ENCODE measurements at regions not wholly inside any gene's neighbourhood (a gene's known extent, or its start where the extent isn't known, plus 50 kb on each side); places are given as distances from the start of the nearest gene placed in this dataset.

DNA sequence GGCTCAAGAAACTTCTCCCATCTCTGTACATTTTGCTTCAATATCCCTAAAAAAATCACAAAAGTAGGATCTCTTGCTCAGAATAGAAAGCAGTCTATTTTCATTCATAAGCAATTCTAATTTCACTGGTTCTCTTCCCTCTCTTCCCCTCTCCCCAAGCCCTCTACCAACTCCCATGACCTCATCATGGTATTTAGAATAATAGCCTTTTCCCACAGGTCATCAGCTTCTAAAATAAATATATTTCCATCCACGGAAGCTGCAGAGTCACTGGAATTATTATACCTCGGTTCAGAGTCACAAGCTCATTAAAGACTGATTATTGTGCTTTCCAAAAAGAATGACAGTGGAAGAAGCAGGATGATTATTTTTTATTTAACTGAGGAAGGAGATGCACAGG, 84.2 kb upstream of the ADRA1B start:
- no peak for DNase-seq

DNA sequence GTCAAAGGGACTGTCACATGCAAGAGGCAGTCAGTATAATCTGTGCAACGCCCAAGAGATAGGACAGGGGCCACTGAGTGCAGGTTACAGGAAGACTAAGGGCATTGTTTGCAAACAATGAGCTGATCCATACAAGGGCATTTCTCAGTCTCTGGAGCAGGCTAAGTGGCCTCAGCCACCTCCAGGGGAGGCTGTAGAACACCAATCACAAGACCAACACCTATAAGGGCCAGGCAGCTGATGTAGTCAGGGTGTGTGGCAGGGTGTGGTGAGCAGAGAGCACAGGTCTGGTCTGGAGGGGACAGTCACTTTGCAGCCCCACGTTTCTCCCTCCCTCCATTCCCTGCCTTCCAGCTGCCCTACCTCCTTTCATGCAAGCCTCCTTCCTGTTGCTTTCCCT, 83.2 kb upstream of the ADRA1B start:
- DNase-seq, result no peak

- no peak for DNase-seq
Measured at GRCh38 chr5:159833846-159834245, 82.4 kb upstream of the ADRA1B start.

- no peak for DNase-seq
Measured at GRCh38 chr5:159835548-159835947, 80.7 kb upstream of the ADRA1B start.

DNA sequence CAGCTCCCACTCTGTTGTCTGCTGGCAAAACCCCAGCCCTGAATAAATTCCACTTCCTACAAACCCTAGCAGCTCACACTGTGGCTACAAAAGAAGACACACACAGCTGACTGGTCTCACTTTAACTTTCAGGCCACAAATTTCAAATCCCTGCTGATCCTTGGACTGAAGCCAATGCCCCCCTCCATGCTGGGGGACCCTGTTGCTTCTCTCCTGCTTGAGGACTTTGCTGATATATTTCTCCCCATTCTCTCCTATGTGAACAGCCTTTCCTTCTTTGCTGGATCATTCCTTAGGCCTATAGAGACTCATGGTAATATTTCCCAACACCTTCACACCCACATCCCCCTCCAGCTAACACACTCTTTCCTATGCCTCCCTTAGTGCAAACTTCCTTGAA, 79.6 kb upstream of the ADRA1B start:
- DNase-seq, result no peak

DNA sequence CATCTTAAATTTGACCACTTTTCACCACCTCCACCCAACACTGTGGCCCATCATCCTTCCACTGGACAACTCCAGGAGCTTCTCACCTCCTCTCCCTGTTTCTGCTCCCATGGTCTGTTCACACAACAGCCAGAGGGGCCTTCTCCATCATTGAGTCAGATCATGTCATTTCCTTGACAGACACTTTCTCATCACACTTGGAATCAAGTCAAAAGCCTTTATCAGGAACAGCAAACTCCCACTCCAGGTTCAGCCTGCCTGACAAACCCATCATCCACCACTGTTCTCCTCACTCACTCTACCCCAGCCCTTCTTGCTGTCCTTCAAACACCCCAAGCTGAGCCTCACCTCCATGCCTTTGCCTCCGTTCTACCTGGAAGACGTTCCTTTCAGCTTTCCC, 78.4 kb upstream of the ADRA1B start:
- no peak for DNase-seq

DNA sequence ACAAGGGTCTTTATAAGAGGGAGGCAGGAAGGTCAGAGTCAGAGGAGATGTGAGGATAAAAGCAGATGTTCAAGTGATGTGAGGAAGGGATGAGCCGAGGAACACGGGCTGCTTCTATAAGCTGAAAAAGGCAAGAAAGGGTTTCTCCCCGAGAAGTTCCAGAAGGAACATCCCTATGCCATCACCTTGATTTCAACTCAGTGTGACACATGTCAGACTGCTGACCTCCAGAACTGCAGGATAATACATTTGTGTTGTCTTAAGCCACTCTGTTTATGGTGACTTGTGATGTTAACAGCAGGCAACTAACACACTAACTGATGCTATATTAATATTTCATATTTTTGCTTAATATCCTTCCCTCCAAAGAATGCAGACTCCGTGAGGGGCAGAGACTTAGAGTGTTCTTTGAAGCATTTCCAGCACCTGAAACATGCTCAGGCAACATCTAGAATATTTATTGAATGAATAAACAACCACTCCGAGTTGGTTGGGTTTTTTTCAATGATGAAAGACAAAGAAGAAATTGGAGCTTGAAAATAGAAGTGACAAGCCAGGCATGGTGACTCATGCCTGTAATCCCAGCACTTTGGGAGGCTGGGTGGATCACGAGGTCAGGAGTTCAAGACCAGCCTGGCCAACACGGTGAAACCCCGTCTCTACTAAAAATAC, 77.6 kb upstream of the ADRA1B start:
- no peak for DNase-seq

DNA sequence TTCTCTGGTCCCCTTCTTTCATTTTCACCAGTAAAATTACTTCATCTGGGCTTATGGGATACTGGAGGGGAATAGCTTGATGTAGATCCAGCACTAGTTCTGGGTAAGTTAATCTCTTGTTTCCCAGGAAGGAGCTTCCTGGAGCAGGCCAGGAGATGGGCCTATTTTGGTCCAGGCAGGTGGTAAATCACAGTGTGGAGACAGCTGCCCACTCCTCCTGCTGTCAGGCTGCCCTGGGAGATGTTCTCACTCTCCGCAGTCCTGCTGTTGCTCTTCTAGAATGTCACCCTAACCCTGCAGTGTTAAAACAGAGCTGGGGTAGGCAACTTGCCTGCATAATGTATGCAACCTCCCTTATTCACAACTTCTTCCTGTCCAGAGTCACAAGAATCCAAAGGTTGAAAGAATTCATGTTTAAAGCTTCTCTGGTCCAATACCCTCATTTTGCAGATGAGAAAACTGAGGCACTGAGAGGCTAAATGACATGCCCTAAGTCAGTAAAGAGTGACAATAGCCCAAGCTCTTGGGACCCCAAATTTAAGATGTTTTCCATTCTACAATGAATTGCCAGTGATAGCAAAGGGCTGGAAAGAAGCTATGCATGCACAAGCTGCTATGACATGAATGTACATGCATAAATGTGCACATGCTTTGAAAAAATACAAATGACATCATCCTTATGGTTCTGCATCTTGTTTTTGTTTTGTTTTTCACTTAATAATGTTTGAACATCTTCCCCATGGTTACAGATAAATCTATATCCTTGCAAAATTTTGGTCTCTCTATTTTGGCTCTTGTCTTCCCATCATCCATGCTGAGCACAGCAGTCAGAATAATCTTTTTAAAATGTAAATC, 71.8 kb upstream of the ADRA1B start:
- no peak for DNase-seq

DNA sequence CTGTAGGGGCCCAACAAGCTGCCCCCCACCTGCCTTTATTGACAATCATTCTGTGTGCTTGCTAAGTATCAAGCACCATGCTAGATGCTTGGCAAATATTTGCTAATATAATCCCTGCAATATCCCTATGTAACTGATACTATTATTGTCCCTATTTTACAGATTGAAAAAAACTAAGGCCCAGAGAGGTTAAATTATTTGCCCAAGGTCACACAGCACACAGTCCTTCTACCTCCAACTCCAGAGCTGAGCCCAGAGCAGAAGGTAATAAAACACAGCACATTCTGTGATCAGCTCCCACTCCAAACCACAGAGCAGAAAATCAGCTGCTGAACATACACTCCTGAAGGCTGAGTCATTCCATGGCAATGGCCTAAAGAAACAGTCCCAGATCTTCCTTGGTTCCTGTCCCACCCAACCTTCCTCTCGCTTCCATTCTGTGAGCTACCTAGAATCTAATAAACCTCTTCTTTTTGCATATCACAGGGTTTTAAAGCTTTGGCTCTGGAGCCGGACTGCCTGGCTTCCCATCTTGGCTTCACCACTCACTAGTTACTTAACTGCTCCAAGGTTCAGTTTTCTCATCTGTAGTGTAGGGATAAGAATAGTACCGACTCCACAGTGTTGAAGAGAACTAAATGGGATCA, 66.7 kb upstream of the ADRA1B start:
- no peak for DNase-seq

DNA sequence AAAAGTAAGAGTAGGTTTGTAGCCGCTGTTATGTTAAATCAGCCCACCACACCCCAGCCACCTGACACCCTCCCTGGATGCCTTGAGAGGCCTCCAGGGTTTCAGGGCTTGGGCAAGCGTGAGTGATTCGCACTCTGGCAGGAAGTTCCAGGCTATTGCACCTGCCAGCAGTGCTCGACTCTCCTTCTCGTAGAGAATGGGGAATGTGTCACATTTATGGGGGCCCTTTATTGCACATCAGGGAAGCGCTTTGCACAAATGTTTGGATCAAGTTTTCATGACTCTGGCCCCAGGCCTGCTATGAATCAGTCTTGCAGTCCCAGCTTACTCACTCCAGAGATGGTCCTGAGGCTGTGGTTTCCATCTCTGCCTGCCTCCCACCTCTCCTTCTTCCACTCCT, 66.1 kb upstream of the ADRA1B start:
- DNase-seq, result no peak

DNA sequence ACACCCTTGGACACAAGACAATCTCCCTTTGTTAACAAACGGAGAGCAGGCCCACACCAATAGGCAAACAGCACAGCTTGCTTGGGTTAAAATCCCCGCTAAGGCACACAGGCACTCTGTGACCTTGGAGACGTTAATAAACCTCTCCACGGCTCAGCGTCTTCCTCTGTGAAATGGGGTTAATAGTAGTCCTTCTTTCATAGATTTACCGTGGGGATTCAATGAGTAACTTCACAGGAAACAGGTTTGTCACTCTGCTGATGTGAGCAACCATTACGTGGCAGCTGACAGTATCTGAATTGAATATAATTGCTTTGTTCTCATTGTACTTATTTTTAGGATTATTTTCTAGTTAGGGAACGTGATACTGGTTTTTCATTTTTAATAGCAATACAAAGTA, 65.2 kb upstream of the ADRA1B start:
- no peak for DNase-seq

- DNase-seq, result no peak
Measured at GRCh38 chr5:159854916-159855315, 61.4 kb upstream of the ADRA1B start.

DNA sequence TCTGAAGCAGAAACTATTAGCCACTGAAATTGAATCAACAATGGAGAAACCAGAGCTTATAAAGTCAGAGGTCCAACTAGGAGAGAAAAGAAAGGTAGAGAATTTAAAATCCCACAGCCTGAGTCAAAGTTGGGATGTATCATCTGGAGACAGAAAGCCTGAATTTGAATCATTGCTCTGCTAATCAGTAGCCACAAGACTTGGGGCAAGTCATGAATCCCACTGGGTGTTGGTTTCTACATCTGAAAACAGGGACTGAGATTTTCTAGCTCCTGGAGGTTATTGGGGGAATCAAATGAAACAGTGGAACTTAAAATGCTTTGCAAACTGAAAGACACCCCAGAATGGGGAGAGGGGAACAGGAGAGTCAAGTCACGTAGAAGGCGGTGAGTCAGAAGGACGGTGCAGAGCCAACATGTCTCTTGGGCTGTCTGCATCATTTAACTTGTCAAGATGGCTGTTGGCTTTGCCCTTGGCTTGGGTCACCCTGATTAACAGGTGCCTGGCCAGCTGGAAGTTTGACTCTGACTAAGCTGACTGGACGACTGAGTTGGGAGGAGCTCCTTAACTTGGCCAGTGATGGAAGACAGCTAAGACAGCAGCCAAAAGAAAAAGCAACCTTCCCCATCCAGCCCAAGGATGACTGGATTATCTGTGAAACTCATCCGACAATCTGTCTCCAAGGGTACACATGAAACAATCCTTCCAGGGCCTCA, 60.6 kb upstream of the ADRA1B start:
- DNase-seq, result no peak

DNA sequence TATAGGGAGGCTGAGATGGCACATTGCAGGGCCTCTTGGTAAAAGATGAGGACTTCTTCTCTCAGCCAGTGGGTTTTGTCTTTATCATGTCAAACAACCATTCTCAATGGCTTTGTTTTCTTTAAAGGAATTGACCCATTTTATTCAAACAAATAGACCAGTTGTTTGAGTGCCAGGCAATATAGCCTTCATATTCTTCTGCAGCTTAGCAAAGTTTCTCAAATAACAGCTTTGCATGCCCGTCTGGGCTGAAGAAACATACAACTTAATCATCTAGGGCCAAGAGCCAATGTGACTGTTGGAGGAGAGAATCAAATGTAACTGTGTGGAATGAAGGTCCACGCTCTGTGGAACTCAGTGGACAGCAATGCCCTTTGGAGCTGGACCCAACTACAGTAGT, 57.4 kb upstream of the ADRA1B start:
- DNase-seq, result no peak

DNA sequence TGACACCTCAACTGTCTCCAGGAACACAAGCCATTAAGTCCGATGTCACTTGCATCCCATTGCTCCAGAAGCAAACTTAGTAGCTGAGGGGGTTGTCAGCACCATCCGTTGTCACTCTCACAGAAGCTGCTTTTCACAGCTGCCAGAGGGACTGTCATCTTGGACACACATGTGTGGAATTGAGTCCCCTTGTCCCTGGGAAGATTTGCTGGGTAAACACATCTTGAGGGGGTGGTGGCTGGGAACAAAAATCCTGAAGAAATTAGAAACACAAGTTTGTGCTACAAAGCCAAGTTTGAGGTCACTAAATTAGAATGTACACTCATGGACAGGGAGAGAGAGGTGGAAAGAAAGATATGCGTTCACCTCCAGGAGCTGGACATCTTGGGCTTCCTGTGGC, 55.2 kb upstream of the ADRA1B start:
- no peak for DNase-seq

- DNase-seq, result no peak
Measured at GRCh38 chr5:159864885-159865691, 51.2 kb upstream of the ADRA1B start.

DNA sequence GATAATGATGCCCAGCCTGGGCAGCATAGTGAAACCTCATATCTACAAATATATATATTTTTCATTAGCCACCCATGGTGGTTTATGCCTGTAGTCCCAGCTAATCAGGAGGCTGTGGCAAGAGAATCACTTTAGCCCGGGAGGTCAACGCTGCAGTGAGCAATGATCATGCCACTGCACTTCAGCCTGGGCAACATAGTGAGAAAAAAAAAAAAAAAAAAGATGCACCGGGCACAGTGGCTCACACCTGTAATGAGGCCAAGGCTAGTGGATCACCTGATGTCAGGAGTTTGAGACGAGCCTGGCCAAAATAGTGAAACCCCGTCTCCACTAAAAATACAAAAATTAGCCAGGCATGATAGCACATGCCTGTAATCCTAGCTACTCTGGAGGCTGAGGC, 50.2 kb upstream of the ADRA1B start:
- no peak for DNase-seq

All from CD4-positive, alpha-beta T cell treated with Interleukin-1 beta for 1 hour (primary cell).